Activated naive CD4-positive, alpha-beta T cell treated with anti-CD3 and anti-CD28 coated beads, Interleukin-2, amount 50 U/mL, for 72 hours (primary cell): ENCODE measurements at regions not wholly inside any gene's neighbourhood (a gene's known extent, or its start where the extent isn't known, plus 50 kb on each side); places are given as distances from the start of the nearest gene placed in this dataset.
"Not testable (repeated sequence)": the region's sequence is repeated elsewhere in the genome, so short reads cannot be mapped to it uniquely, and the experiment has no call there.

Experiments used
- ATAC-seq, 2 donors: fragments of 150-1000 bp; cut with Tn5 transposase; 2 replicates each; pipeline ENCODE4 v1.10.0; 2021; ENCODE audit warnings: mild to moderate bottlenecking in 2 of 2, moderate library complexity in 2 of 2
- DNase-seq, 2 donors: peaks; one replicate each; pipeline ENCODE4 v3.0.0; 2021 to 2022; ENCODE audit warnings: low spot score in 2 of 2
- H3K27ac Mint-ChIP-seq, 2 donors: one replicate each; pipeline ENCODE4 v1.8.0; 2022; ENCODE audit warnings: mild to moderate bottlenecking in 2 of 2, mixed read lengths in 2 of 2
- H3K36me3 Mint-ChIP-seq, 2 donors: one replicate each; pipeline ENCODE4 v1.8.0; 2022; ENCODE audit warnings: mixed read lengths in 2 of 2
- H3K9me3 Mint-ChIP-seq, 2 donors: one replicate each; pipeline ENCODE4 v1.8.0; 2022; ENCODE audit warnings: mixed read lengths in 2 of 2

DNA sequence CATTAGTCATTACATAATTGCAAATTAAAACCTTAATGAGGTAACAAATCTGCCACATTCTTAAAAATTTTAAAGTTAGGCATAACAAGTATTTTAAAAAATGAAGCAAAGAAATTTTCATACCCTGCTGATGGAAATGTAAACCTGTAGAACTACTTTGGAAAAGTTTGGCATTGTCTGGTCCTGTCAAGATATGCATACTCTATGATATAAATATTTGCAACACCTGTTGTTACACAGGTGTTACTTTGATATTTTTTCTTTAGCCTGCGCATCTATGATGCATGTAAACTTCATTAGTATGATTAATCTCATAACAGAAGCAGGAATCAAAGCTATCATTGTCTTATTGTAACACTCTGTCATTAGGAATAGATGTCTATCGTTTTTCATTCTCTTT lies 634.3 kb downstream of the TRIB2 start:
- DNase-seq = no peak
- H3K27ac Mint-ChIP-seq = no peak overlapping the region
- H3K36me3 Mint-ChIP-seq = no peaks in the 10 kb centered on the region
- peaks cover 0 to 3% of the 10 kb centered on the region in 2 donors for H3K9me3 Mint-ChIP-seq
- ATAC-seq = no peak

DNA sequence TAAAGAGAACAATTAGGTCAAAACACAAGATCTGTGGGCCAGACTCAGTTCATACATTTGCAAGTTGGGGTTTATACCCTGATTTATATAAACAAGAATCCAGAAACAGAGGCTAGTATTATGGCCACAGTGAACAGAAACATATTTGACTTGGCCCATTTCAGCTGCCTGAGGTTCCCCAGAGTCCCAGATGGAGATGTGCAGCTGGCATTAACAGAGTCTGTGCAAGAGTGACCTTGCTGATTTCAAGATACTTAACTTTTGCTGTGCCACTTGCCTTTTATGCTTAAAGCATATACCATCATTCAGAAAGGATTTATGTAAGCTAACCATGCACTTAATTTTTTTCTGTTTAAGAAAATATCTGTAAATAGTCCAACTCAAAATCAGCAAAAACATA lies 636.3 kb downstream of the TRIB2 start:
- peaks cover 3 to 5% of the 10 kb centered on the region in 2 donors for H3K9me3 Mint-ChIP-seq
- no peak for ATAC-seq
- H3K36me3 Mint-ChIP-seq = no peaks in the 10 kb centered on the region
- no peak overlapping the region for H3K27ac Mint-ChIP-seq
- DNase-seq = no peak

DNA sequence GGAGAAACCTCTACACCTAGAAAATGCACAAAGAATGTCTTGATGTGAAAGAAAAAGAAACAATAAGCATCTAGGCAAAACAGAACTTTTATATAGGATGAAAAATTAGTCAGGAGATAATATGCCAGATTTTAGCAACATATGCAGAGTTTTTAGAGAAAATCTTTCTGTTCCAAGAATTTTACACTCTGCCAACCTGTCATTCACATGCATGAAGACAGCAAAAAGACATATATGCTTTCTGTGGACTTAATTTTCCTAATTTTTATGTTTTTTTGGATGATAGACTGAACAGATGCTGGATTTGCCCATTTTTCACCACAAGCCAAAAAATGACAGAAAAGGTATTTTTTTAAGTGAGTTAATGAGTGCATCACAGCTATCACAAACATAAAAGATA lies 637.3 kb downstream of the TRIB2 start:
- H3K36me3 Mint-ChIP-seq = no peaks in the 10 kb centered on the region
- ATAC-seq = no peak
- DNase-seq = no peak
- peaks cover 0 to 5% of the 10 kb centered on the region in 2 donors for H3K9me3 Mint-ChIP-seq
- H3K27ac Mint-ChIP-seq = no peak overlapping the region

- not testable (repeated sequence) for H3K36me3 Mint-ChIP-seq, ATAC-seq, DNase-seq, H3K27ac Mint-ChIP-seq
- H3K9me3 Mint-ChIP-seq = peaks cover 3 to 12% of the 10 kb centered on the region in 2 donors
These were observed 665.2 kb downstream of the TRIB2 start for GRCh38 chr2:13381928-13382327.

GRCh38 chr2:13389172-13389571 lies 672.4 kb downstream of the TRIB2 start:
- H3K9me3 Mint-ChIP-seq, DNase-seq, H3K36me3 Mint-ChIP-seq, ATAC-seq, H3K27ac Mint-ChIP-seq: not testable (repeated sequence)

DNA sequence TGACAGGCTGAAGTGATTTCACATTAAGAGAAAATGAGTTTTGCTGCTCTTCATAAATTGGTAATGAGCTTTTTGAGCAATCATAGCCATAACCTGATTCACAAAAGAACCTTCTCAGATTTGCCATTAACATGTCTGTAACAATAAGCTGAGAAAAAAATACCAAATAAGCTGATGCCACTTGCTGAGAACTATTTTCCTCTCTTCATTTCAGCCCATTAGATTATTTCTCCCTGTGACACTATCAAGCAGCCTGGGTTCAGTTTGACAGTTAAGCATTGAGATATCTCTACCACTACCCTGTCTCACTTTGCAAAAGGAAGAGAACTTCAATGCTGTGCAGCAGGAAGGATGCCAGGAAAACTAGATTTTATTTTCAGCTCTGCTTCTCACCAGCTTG lies 673.9 kb downstream of the TRIB2 start:
- peaks cover 0 to 5% of the 10 kb centered on the region in 2 donors for H3K9me3 Mint-ChIP-seq
- no peak overlapping the region for H3K27ac Mint-ChIP-seq
- no peak for DNase-seq
- no peak for ATAC-seq
- peaks cover 0 to 8% of the 10 kb centered on the region in 2 donors for H3K36me3 Mint-ChIP-seq

DNA sequence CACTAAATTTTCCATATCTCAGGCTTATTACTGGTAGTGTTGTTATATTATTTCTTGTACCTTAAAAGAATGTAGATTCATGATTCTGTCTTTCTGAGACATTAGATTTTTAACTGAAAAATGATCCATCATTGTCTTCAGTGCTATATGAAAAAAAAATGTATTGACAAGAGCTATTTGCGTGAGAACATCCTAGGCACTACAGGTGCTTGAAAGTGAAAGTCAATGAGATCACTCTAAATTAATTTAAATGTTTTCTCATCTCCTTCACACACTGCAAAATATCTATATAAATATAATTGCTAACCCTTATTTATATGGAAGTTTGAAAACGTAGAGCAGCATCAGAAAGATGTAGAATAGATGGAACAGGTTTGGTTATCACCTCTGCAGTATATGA lies 684.6 kb downstream of the TRIB2 start:
- Mint-ChIP-seq H3K9me3 (peaks cover 11 to 15% of the 10 kb centered on the region in 2 donors), H3K36me3 (no peaks in the 10 kb centered on the region), H3K27ac (no peak overlapping the region)
- DNase-seq (no peak), ATAC-seq (no peak)

DNA sequence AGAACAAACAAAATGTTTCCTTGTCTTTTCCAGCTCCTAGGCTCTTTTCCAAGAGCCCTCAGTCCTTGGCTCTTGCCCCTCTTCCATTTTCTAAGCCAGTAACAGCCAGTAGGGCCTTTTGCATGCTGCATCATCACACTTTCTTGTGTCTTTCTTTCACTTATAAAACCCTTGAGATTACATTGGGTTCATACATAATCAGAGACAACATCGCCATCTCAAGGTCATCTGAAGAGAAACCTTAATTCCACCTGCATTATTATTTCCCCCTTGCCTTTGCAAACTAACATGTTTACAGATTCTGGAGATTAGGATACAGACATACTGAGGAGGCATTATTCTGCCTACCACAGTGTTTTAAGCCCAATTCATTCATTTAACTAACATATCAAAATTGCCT lies 697.3 kb downstream of the TRIB2 start:
- H3K27ac Mint-ChIP-seq = no peak overlapping the region
- peaks cover 13 to 18% of the 10 kb centered on the region in 2 donors for H3K9me3 Mint-ChIP-seq
- no peak for DNase-seq
- peaks cover 0 to 5% of the 10 kb centered on the region in 2 donors for H3K36me3 Mint-ChIP-seq
- ATAC-seq = no peak

DNA sequence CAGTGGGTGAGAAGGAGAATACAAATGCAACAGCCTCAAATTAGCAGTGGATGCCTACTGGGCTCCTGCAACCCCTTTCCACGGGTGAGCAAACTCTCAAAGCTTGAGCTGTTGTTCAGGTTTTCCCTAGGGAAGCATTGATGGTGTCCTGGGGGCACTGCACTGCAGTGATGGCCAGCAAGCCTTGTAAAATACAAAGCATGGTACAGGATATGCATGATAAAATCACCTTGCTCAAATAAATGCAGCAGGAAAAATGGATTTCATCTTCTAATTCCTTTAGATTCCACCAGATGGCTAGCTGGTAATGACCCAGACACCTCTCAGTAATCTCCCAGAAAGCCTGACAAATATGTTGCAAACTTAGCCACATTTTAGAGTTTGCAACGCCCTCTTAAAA lies 698.2 kb downstream of the TRIB2 start:
- Mint-ChIP-seq H3K9me3 (peaks cover 13 to 18% of the 10 kb centered on the region in 2 donors), H3K36me3 (peaks cover 0 to 5% of the 10 kb centered on the region in 2 donors), H3K27ac (no peak overlapping the region)
- ATAC-seq (no peak), DNase-seq (no peak)

- DNase-seq = no peak
- Mint-ChIP-seq H3K36me3 (no peaks in the 10 kb centered on the region), H3K9me3 (peaks cover 0 to 22% of the 10 kb centered on the region in 2 donors), H3K27ac (no peak overlapping the region)
- no peak for ATAC-seq
These were observed 717.2 kb downstream of the TRIB2 start for GRCh38 chr2:13433954-13434353.

DNA sequence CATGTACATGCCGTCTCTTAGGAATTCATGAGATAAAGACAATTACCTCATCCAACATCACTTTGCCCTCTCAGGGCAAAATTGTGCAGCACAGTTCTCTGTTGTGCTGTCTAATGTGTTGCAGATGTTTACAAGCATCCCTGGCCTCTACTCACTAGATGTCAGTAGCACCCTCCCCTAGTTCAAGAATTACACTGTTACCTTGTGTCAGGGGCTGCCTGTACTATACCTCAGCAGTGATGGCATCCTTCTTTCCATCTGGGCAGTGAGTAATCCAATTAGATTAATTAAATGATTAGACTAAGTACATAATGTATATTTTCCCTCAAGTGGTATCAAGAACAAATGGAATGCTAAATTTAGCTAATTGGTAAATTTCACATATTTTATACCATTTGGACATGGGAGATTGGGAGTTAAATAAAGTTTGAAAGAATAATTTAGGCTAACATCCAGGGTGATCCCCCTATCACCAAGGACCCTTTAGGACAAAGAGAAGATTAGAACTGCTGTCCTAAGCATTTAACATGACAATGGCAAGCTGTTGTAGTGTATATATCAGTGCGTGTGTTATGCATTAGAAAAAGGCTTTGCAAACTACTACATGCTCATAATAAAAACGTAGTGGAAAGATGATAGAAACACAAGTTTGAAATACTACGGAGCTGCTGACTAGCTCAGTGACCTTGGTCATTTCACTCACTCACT lies 727.0 kb downstream of the TRIB2 start:
- not testable (repeated sequence) for DNase-seq, H3K9me3 Mint-ChIP-seq, H3K27ac Mint-ChIP-seq, H3K36me3 Mint-ChIP-seq, ATAC-seq

DNA sequence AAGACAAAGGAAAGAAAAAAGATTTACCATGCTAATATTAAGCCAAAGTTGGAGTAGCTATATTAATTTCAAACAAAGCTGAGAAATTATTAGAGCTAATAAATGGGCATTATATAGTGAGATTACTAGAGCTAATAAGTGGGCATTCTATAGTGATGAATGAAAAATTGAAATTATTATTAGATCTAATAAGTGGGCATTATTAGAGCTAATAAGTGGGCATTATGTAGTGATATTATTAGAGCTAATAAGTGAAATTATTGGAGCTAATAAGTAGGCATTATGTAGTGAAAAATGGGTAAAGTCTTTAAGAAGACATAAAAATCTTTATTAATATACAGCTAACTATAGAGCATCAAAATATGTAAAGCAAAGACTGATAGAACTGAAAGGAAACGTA lies 745.7 kb downstream of the TRIB2 start:
- no peak overlapping the region for H3K27ac Mint-ChIP-seq
- no peak for DNase-seq
- H3K36me3 Mint-ChIP-seq = no peaks in the 10 kb centered on the region
- H3K9me3 Mint-ChIP-seq = peaks cover 0 to 8% of the 10 kb centered on the region in 2 donors
- ATAC-seq = no peak

- no peaks in the 10 kb centered on the region for H3K36me3 Mint-ChIP-seq
- H3K27ac Mint-ChIP-seq = no peak overlapping the region
- DNase-seq (no peak), ATAC-seq (no peak)
- peaks cover 0 to 9% of the 10 kb centered on the region in 2 donors for H3K9me3 Mint-ChIP-seq
These were observed 749.3 kb downstream of the TRIB2 start for GRCh38 chr2:13466076-13466475.

- Mint-ChIP-seq H3K36me3 (no peaks in the 10 kb centered on the region), H3K9me3 (peaks cover 4% of the 10 kb centered on the region in 2 donors), H3K27ac (no peak overlapping the region)
- ATAC-seq (no peak), DNase-seq (no peak)
These were observed 757.8 kb downstream of the TRIB2 start for GRCh38 chr2:13474538-13474937.

DNA sequence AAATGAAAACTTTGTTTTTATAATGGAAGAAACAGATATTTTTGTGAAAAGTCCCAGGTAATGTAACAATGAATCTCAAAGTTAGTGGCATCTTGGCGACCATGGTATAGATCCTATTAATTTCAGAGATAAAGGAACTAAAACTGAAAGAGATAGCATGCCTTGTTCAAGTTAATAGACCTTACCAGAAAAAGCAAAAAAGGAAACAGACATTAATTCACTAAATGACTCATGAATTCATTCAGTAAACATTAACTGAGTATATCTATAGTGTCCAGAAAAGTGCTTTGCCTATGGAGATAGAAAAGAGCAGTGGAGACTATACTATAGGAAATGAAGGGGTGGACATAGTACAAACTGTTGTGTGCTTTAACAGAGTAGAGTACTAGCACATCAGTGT lies 763.3 kb downstream of the TRIB2 start:
- H3K27ac Mint-ChIP-seq = no peak overlapping the region
- ATAC-seq (no peak), DNase-seq (no peak)
- peaks cover 4 to 7% of the 10 kb centered on the region in 2 donors for H3K9me3 Mint-ChIP-seq
- no peaks in the 10 kb centered on the region for H3K36me3 Mint-ChIP-seq

- H3K27ac Mint-ChIP-seq = no peak overlapping the region
- ATAC-seq (no peak), DNase-seq (no peak)
- peaks cover 0 to 9% of the 10 kb centered on the region in 2 donors for H3K9me3 Mint-ChIP-seq
- H3K36me3 Mint-ChIP-seq = no peaks in the 10 kb centered on the region
These were observed 764.5 kb downstream of the TRIB2 start for GRCh38 chr2:13481201-13481600.

GRCh38 chr2:13485256-13485655 lies 768.5 kb downstream of the TRIB2 start:
- ATAC-seq = no peak
- Mint-ChIP-seq H3K36me3 (no peaks in the 10 kb centered on the region), H3K27ac (no peak overlapping the region), H3K9me3 (peaks cover 0 to 11% of the 10 kb centered on the region in 2 donors)
- DNase-seq = no peak

- no peak for DNase-seq
- no peaks in the 10 kb centered on the region for H3K36me3 Mint-ChIP-seq
- H3K27ac Mint-ChIP-seq = no peak overlapping the region
- no peak for ATAC-seq
- H3K9me3 Mint-ChIP-seq = peaks cover 0 to 15% of the 10 kb centered on the region in 2 donors
These were observed 772.2 kb downstream of the TRIB2 start for GRCh38 chr2:13488965-13489364.
